ENCODE measurements at regions not wholly inside any gene's neighbourhood (a gene's known extent, or its start where the extent isn't known, plus 50 kb on each side); places are given as distances from the start of the nearest gene placed in this dataset.

DNA sequence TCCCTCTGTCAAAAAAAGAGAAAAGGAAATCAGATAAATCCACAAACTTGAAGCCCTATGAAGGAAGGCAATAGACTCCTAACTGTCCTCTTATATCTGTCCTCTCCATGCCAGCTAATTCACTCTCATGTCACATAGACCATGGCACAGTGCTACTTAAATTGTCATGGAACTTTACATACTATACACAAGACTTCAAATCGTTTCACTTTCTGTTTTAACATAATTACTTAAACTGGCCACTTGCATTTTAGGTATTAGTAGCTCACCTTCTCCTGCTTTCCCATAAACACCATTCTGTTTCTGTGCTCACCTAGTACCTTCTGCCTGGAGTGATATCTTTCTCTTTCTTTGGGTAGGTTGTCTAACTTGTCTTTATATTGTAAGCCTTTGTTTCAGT lies 816.7 kb upstream of the KIF2B start:
- H3K27ac ChIP-seq = no peak overlapping the region
- in situ Hi-C loops (cut with MboI; ENCODE audit: low sequenced_read_pairs in 4 of 4) = no loop called here
- H3K9me3 ChIP-seq = no peaks in the 10 kb centered on the region
- ATAC-seq = no peak
- no peaks in the 10 kb centered on the region for H3K4me1 ChIP-seq
- H3K36me3 ChIP-seq = no peaks in the 10 kb centered on the region
- no peak for TF ChIP-seq POLR2A (IDR thresholded peaks at IDR 0.05)
- TF ChIP-seq, protein P1, sequence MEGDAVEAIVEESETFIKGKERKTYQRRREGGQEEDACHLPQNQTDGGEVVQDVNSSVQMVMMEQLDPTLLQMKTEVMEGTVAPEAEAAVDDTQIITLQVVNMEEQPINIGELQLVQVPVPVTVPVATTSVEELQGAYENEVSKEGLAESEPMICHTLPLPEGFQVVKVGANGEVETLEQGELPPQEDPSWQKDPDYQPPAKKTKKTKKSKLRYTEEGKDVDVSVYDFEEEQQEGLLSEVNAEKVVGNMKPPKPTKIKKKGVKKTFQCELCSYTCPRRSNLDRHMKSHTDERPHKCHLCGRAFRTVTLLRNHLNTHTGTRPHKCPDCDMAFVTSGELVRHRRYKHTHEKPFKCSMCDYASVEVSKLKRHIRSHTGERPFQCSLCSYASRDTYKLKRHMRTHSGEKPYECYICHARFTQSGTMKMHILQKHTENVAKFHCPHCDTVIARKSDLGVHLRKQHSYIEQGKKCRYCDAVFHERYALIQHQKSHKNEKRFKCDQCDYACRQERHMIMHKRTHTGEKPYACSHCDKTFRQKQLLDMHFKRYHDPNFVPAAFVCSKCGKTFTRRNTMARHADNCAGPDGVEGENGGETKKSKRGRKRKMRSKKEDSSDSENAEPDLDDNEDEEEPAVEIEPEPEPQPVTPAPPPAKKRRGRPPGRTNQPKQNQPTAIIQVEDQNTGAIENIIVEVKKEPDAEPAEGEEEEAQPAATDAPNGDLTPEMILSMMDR (IDR thresholded peaks at IDR 0.05 in 4 of 5, conservative IDR thresholded peaks at IDR 0.05 in 1 of 5) = no peak
- no peak for DNase-seq
- H3K27me3 ChIP-seq = no peaks in the 10 kb centered on the region
- intact Hi-C loops (cut with DNase I; ENCODE audit: low total_unique reads) = no loop called here
- H3K4me3 ChIP-seq = no peak overlapping the region

DNA sequence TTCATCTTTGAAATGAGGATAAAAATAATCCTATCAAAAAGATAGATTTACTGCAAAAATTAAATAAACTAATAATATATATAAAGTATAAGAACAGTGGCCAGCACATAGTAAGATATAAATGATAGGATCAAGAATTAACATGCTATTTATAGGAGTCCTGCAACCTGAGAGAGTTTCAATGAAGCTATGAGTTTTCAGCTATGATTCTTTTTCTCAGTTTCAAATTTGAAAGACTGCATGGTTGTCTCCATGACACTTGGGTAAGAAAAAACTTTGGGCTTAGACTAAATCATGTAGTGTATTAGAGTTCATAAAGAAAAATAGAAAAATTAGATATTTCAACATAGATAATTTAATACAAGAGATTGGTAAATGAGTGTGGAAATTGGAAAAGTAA lies 817.8 kb upstream of the KIF2B start:
- TF ChIP-seq, protein P1 (IDR thresholded peaks at IDR 0.05 in 4 of 5, conservative IDR thresholded peaks at IDR 0.05 in 1 of 5) = no peak
- TF ChIP-seq POLR2A (IDR thresholded peaks at IDR 0.05) = no peak
- in situ Hi-C loops (cut with MboI; ENCODE audit: low sequenced_read_pairs in 4 of 4) = no loop called here
- no peaks in the 10 kb centered on the region for H3K9me3 ChIP-seq
- no peaks in the 10 kb centered on the region for H3K4me1 ChIP-seq
- no peak for ATAC-seq
- intact Hi-C loops (cut with DNase I; ENCODE audit: low total_unique reads) = no loop called here
- H3K27me3 ChIP-seq = no peaks in the 10 kb centered on the region
- DNase-seq = no peak
- no peak overlapping the region for H3K27ac ChIP-seq
- no peaks in the 10 kb centered on the region for H3K36me3 ChIP-seq
- H3K4me3 ChIP-seq = no peak overlapping the region

DNA sequence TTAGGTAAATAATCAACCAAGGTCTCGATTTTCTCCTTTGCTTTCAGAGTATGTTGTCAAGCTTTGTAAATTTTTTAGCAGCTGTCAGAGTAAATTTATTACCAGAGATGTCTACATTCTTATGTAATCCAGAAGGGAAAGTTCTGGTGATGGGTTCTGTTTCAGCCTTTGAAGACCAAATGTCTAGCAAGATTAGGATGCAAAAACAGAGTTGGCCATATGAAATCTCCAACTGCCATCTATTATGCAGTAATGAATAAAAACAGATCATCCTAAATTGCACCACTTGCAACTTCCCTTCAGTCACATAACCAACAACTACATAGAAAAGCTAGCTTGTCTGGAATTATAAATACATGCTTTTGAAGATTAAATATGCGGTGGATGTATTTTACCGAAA lies 826.8 kb upstream of the KIF2B start:
- no peak for DNase-seq
- H3K27me3 ChIP-seq = no peaks in the 10 kb centered on the region
- intact Hi-C loops (cut with DNase I; ENCODE audit: low total_unique reads) (no loop called here), in situ Hi-C loops (cut with MboI; ENCODE audit: low sequenced_read_pairs in 4 of 4) (loop anchor here in 1 of 4 donors (25.0 kb wide), 1 partner anchor 91 kb away; no protein-coding TSS in a partner anchor)
- TF ChIP-seq POLR2A (IDR thresholded peaks at IDR 0.05) = no peak
- TF ChIP-seq, protein P1 (IDR thresholded peaks at IDR 0.05 in 4 of 5, conservative IDR thresholded peaks at IDR 0.05 in 1 of 5) = no peak
- no peaks in the 10 kb centered on the region for H3K4me1 ChIP-seq
- no peak for ATAC-seq
- H3K4me3 ChIP-seq = no peak overlapping the region
- no peaks in the 10 kb centered on the region for H3K9me3 ChIP-seq
- H3K27ac ChIP-seq = no peak overlapping the region
- no peaks in the 10 kb centered on the region for H3K36me3 ChIP-seq

DNA sequence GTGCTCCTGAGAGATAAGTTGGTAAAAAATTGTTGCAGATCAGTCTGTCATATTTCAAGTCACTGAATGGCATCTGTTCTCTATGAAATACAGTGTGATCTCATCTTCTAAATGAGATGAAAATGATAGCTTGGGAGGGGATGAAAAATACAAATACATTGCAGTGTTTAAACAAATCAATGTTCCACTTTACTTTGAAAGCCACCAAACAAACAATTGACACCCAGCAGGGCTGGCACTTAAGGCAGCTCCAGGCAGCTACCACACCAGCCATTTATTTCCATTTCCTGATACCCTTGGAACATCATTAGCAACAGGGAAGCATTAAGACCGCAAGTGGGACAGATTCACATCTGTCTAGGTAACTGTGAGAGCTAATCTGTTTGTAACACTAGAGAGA lies 827.6 kb upstream of the KIF2B start:
- no peaks in the 10 kb centered on the region for H3K27me3 ChIP-seq
- no peaks in the 10 kb centered on the region for H3K9me3 ChIP-seq
- H3K27ac ChIP-seq = no peak overlapping the region
- no peaks in the 10 kb centered on the region for H3K4me1 ChIP-seq
- in situ Hi-C loops (cut with MboI; ENCODE audit: low sequenced_read_pairs in 4 of 4) = loop anchor here in 1 of 4 donors (25.0 kb wide), 1 partner anchor 92 kb away; no protein-coding TSS in a partner anchor
- intact Hi-C loops (cut with DNase I; ENCODE audit: low total_unique reads) = no loop called here
- DNase-seq = no peak
- no peaks in the 10 kb centered on the region for H3K36me3 ChIP-seq
- ATAC-seq = no peak
- H3K4me3 ChIP-seq = no peak overlapping the region
- no peak for TF ChIP-seq POLR2A (IDR thresholded peaks at IDR 0.05)
- TF ChIP-seq, protein P1 (IDR thresholded peaks at IDR 0.05 in 4 of 5, conservative IDR thresholded peaks at IDR 0.05 in 1 of 5) = no peak

DNA sequence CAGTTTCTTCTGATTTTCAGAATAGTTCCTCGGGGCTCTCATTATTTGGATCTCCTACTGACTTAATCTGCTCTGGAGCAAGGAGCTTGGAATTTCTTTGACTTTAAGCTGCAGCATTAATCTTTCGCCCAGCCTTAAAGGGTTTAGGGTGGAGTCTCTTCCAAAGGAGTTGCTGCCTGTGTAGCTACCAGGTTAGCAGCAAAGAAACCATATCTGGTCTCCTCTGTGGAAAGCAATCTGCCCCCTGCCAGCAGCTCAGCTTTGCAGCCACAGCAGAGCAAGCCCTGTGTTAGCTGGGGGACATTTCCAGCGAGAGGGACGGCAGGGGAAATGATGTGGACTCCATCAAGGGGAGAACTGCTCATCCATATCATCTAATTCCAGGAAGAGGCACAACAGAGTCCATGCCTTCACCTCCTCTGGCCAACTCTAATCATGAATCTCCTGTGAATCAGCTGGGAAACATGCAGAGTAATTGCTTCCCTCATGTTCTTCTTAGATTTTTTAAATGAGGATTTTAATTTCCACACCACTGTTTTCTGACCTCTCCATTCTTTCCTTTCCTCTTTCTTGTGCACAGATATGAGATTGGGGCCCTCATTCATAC lies 827.6 kb upstream of the CA10 start:
- H3K27me3 ChIP-seq = no peaks in the 10 kb centered on the region
- DNase-seq (no peak), ATAC-seq (no peak)
- no peak for TF ChIP-seq POLR2A (IDR thresholded peaks at IDR 0.05)
- TF ChIP-seq, protein P1 (IDR thresholded peaks at IDR 0.05 in 4 of 5, conservative IDR thresholded peaks at IDR 0.05 in 1 of 5) = no peak
- no peaks in the 10 kb centered on the region for H3K4me1 ChIP-seq
- no peaks in the 10 kb centered on the region for H3K9me3 ChIP-seq
- intact Hi-C loops (cut with DNase I; ENCODE audit: low total_unique reads) (no loop called here), in situ Hi-C loops (cut with MboI; ENCODE audit: low sequenced_read_pairs in 4 of 4) (loop anchor here in 1 of 4 donors (25.0 kb wide), 1 partner anchor 101 kb away; no protein-coding TSS in a partner anchor)
- H3K27ac ChIP-seq = no peak overlapping the region
- no peak overlapping the region for H3K4me3 ChIP-seq
- H3K36me3 ChIP-seq = no peaks in the 10 kb centered on the region
